GM19328 (cell line): ENCODE measurements at regions not wholly inside any gene's neighbourhood (a gene's known extent, or its start where the extent isn't known, plus 50 kb on each side); places are given as distances from the start of the nearest gene placed in this dataset.

Experiments used
- ATAC-seq: cut with Tn5 transposase; IDR thresholded peaks from one replicate; pipeline ENCODE4 v1.9.1; 2021; ENCODE audit warnings: mild to moderate bottlenecking, moderate library complexity; ENCODE audit not compliant: unreplicated experiment

- ATAC-seq, result no peak
Observed at GRCh38 chr18:53756610-53756972, 467.9 kb downstream of the MBD2 start.

GRCh38 chr18:53755914-53756609 lies 468.4 kb downstream of the MBD2 start:
- no peak for ATAC-seq

- no peak for ATAC-seq
Observed at GRCh38 chr18:53754154-53754553, 470.3 kb downstream of the MBD2 start.

- no peak for ATAC-seq
Observed at GRCh38 chr18:53753601-53754000, 470.9 kb downstream of the MBD2 start.

GRCh38 chr18:53752781-53753367 lies 471.6 kb downstream of the MBD2 start:
- no peak for ATAC-seq

- ATAC-seq, result no peak
Observed at GRCh38 chr18:53749766-53750165, 474.7 kb downstream of the MBD2 start.

- ATAC-seq, result no peak
Observed at GRCh38 chr18:53747663-53748160, 476.8 kb downstream of the MBD2 start.

GRCh38 chr18:53747210-53747609 lies 477.3 kb downstream of the MBD2 start:
- ATAC-seq, result no peak

GRCh38 chr18:53745986-53746385 lies 478.5 kb downstream of the MBD2 start:
- ATAC-seq, result no peak

GRCh38 chr18:53745224-53745967 lies 479.1 kb downstream of the MBD2 start:
- no peak for ATAC-seq

- no peak for ATAC-seq
Observed at GRCh38 chr18:53739700-53740099, 484.8 kb downstream of the MBD2 start.

- ATAC-seq, result no peak
Observed at GRCh38 chr18:53735526-53735925, 488.9 kb downstream of the MBD2 start.

- ATAC-seq, result no peak
Observed at GRCh38 chr18:53715243-53715853, 509.1 kb downstream of the MBD2 start.

GRCh38 chr18:53710080-53710479 lies 514.4 kb downstream of the MBD2 start:
- ATAC-seq, result no peak

GRCh38 chr18:53702480-53702879 lies 522.0 kb downstream of the MBD2 start:
- no peak for ATAC-seq

GRCh38 chr18:53701697-53702096 lies 522.8 kb downstream of the MBD2 start:
- no peak for ATAC-seq

- peak; percentile 68 for ATAC-seq
Observed at GRCh38 chr18:53698907-53699306, 525.6 kb downstream of the MBD2 start.

- no peak for ATAC-seq
Observed at GRCh38 chr18:53689886-53690285, 534.6 kb downstream of the MBD2 start.

- no peak for ATAC-seq
Observed at GRCh38 chr18:53686965-53687364, 537.5 kb downstream of the MBD2 start.

GRCh38 chr18:53682796-53683195 lies 541.7 kb downstream of the MBD2 start:
- ATAC-seq, result no peak

- ATAC-seq, result no peak
Observed at GRCh38 chr18:53677480-53677879, 547.0 kb downstream of the MBD2 start.

GRCh38 chr18:53665701-53666100 lies 558.8 kb downstream of the MBD2 start:
- ATAC-seq, result no peak
